ENCODE measurements at regions not wholly inside any gene's neighbourhood (a gene's known extent, or its start where the extent isn't known, plus 50 kb on each side); places are given as distances from the start of the nearest gene placed in this dataset.

GRCh38 chr11:25958045-25958444, 373.9 kb upstream of the ANO3 start:
- TF ChIP-seq POLR2AphosphoS5 (IDR thresholded peaks at IDR 0.05) (no peak), CTCF (IDR thresholded peaks at IDR 0.05) (no peak)
